ENCODE measurements at regions not wholly inside any gene's neighbourhood (a gene's known extent, or its start where the extent isn't known, plus 50 kb on each side); places are given as distances from the start of the nearest gene placed in this dataset.
"Not testable (repeated sequence)": the region's sequence is repeated elsewhere in the genome, so short reads cannot be mapped to it uniquely, and the experiment has no call there.

- Histone ChIP-seq H3K27ac (no peak overlapping the region), H3K4me3 (ENCODE audit: low read depth, low read length) (no peak overlapping the region), H3K36me3 (replicated peaks) (no peaks in the 10 kb centered on the region), H3K27me3 (replicated peaks) (no peaks in the 10 kb centered on the region)
- DNase-seq: no peak
- TF ChIP-seq CTCF (IDR thresholded peaks at IDR 0.05; ENCODE audit: low read depth, low read length, missing control alignments): no peak
- in situ Hi-C loops (cut with HindIII; ENCODE audit: low pct_ligation_motif_present, low sequenced_read_pairs): no loop called here
Measured at GRCh38 chr7:52735656-52736055, 299.8 kb upstream of the POM121L12 start.

- H3K27ac ChIP-seq; H3K27me3 ChIP-seq (replicated peaks); DNase-seq; in situ Hi-C loops (cut with HindIII; ENCODE audit: low pct_ligation_motif_present, low sequenced_read_pairs); H3K36me3 ChIP-seq (replicated peaks); H3K4me3 ChIP-seq (ENCODE audit: low read depth, low read length): not testable (repeated sequence)
Measured at GRCh38 chr7:52728683-52729082, 306.8 kb upstream of the POM121L12 start.

- DNase-seq: no peak
- TF ChIP-seq CTCF (IDR thresholded peaks at IDR 0.05; ENCODE audit: low read depth, low read length, missing control alignments): no peak
- Histone ChIP-seq H3K27ac (no peak overlapping the region), H3K4me3 (ENCODE audit: low read depth, low read length) (no peak overlapping the region), H3K27me3 (replicated peaks) (no peaks in the 10 kb centered on the region), H3K36me3 (replicated peaks) (no peaks in the 10 kb centered on the region)
- in situ Hi-C loops (cut with HindIII; ENCODE audit: low pct_ligation_motif_present, low sequenced_read_pairs): no loop called here
Measured at GRCh38 chr7:52727632-52728031, 307.8 kb upstream of the POM121L12 start.

- in situ Hi-C loops (cut with HindIII; ENCODE audit: low pct_ligation_motif_present, low sequenced_read_pairs): no loop called here
- DNase-seq: no peak
- Histone ChIP-seq H3K27me3 (replicated peaks) (no peaks in the 10 kb centered on the region), H3K4me3 (ENCODE audit: low read depth, low read length) (no peak overlapping the region), H3K36me3 (replicated peaks) (no peaks in the 10 kb centered on the region), H3K27ac (no peak overlapping the region)
- no peak for TF ChIP-seq CTCF (IDR thresholded peaks at IDR 0.05; ENCODE audit: low read depth, low read length, missing control alignments)
Measured at GRCh38 chr7:52726986-52727385, 308.4 kb upstream of the POM121L12 start.

- no peak for DNase-seq
- Histone ChIP-seq H3K27ac (no peak overlapping the region), H3K27me3 (replicated peaks) (no peaks in the 10 kb centered on the region), H3K36me3 (replicated peaks) (no peaks in the 10 kb centered on the region), H3K4me3 (ENCODE audit: low read depth, low read length) (no peak overlapping the region)
- TF ChIP-seq CTCF (IDR thresholded peaks at IDR 0.05; ENCODE audit: low read depth, low read length, missing control alignments): no peak
- in situ Hi-C loops (cut with HindIII; ENCODE audit: low pct_ligation_motif_present, low sequenced_read_pairs): no loop called here
Measured at GRCh38 chr7:52726493-52726892, 308.9 kb upstream of the POM121L12 start.

GRCh38 chr7:52723606-52724005 is 311.8 kb upstream of the POM121L12 start:
- H3K27ac ChIP-seq: no peak overlapping the region
- in situ Hi-C loops (cut with HindIII; ENCODE audit: low pct_ligation_motif_present, low sequenced_read_pairs): no loop called here
- no peak overlapping the region for H3K4me3 ChIP-seq (ENCODE audit: low read depth, low read length)
- TF ChIP-seq CTCF (IDR thresholded peaks at IDR 0.05; ENCODE audit: low read depth, low read length, missing control alignments): no peak
- no peaks in the 10 kb centered on the region for H3K36me3 ChIP-seq (replicated peaks)
- no peaks in the 10 kb centered on the region for H3K27me3 ChIP-seq (replicated peaks)
- no peak for DNase-seq

Measured in brain microvascular endothelial cell (primary cell).